ENCODE measurements at regions not wholly inside any gene's neighbourhood (a gene's known extent, or its start where the extent isn't known, plus 50 kb on each side); places are given as distances from the start of the nearest gene placed in this dataset.

DNA sequence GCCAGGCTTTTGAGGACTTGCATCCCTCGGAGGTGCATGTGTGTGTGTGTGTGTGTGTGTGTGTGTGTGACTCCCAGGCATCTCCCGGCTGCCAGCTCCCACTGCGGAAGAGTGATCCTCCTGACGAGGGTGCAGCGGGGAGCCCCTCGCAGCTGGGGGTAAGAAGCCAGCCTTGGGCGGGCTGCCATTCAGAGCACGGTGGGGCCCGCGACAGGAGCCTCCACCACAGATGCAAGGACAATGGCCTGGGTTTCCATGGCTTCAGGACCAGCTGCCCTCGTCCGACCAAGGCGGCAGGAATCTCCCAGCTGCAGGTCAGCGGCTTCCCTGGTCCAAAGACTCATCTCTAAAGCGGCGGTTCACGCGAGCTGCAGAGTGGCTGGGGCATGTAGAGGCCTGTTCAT, 908.5 kb downstream of the BRD1 start:
- DNase-seq (ENCODE audit: low read depth, low spot score) (no peak), ATAC-seq (no peak)
- CTCF ChIA-PET = no interaction called here
- peaks cover 4% of the 10 kb centered on the region for H3K27me3 ChIP-seq (ENCODE audit: insufficient read depth, low read length)
- no peaks in the 10 kb centered on the region for H4K20me1 ChIP-seq (ENCODE audit: insufficient read depth)
- TF ChIP-seq REST (IDR thresholded peaks at IDR 0.05; ENCODE audit: low read depth) (no peak), TCF7L2 (IDR thresholded peaks at IDR 0.05; ENCODE audit: borderline replicate concordance, extremely low read depth, insufficient read depth, insufficient read length) (no peak), SP1 (IDR thresholded peaks at IDR 0.05; ENCODE audit: low read depth) (no peak), RAD21 (IDR thresholded peaks at IDR 0.05; ENCODE audit: low read depth) (no peak), EZH2 (IDR thresholded peaks at IDR 0.05) (no peak), YY1 (IDR thresholded peaks at IDR 0.05; ENCODE audit: extremely low read depth, insufficient replicate concordance, low read depth, low read length) (no peak), ZFX (IDR thresholded peaks at IDR 0.05) (no peak), SIN3A (IDR thresholded peaks at IDR 0.05; ENCODE audit: low read depth) (no peak), FOSL1 (IDR thresholded peaks at IDR 0.05; ENCODE audit: low read depth) (no peak), ELF1 (IDR thresholded peaks at IDR 0.05; ENCODE audit: borderline replicate concordance, low read depth) (no peak), POLR2AphosphoS5 (IDR thresholded peaks at IDR 0.05; ENCODE audit: low read depth, low read length) (no peak), ATF3 (IDR thresholded peaks at IDR 0.05) (no peak), EGR1 (IDR thresholded peaks at IDR 0.05; ENCODE audit: low read depth) (no peak), SRF (IDR thresholded peaks at IDR 0.05; ENCODE audit: low read depth) (no peak), JUND (IDR thresholded peaks at IDR 0.05) (no peak)
- TF ChIP-seq, protein P1, sequence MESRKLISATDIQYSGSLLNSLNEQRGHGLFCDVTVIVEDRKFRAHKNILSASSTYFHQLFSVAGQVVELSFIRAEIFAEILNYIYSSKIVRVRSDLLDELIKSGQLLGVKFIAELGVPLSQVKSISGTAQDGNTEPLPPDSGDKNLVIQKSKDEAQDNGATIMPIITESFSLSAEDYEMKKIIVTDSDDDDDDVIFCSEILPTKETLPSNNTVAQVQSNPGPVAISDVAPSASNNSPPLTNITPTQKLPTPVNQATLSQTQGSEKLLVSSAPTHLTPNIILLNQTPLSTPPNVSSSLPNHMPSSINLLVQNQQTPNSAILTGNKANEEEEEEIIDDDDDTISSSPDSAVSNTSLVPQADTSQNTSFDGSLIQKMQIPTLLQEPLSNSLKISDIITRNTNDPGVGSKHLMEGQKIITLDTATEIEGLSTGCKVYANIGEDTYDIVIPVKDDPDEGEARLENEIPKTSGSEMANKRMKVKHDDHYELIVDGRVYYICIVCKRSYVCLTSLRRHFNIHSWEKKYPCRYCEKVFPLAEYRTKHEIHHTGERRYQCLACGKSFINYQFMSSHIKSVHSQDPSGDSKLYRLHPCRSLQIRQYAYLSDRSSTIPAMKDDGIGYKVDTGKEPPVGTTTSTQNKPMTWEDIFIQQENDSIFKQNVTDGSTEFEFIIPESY (IDR thresholded peaks at IDR 0.05; ENCODE audit: extremely low read depth, insufficient replicate concordance, low read length) = no peak
- TF ChIP-seq, protein P2, sequence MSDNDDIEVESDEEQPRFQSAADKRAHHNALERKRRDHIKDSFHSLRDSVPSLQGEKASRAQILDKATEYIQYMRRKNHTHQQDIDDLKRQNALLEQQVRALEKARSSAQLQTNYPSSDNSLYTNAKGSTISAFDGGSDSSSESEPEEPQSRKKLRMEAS (IDR thresholded peaks at IDR 0.05) = no peak
- TF ChIP-seq, protein P3, sequence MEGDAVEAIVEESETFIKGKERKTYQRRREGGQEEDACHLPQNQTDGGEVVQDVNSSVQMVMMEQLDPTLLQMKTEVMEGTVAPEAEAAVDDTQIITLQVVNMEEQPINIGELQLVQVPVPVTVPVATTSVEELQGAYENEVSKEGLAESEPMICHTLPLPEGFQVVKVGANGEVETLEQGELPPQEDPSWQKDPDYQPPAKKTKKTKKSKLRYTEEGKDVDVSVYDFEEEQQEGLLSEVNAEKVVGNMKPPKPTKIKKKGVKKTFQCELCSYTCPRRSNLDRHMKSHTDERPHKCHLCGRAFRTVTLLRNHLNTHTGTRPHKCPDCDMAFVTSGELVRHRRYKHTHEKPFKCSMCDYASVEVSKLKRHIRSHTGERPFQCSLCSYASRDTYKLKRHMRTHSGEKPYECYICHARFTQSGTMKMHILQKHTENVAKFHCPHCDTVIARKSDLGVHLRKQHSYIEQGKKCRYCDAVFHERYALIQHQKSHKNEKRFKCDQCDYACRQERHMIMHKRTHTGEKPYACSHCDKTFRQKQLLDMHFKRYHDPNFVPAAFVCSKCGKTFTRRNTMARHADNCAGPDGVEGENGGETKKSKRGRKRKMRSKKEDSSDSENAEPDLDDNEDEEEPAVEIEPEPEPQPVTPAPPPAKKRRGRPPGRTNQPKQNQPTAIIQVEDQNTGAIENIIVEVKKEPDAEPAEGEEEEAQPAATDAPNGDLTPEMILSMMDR (IDR thresholded peaks at IDR 0.05 in 2 of 3, conservative IDR thresholded peaks at IDR 0.05 in 1 of 3; ENCODE audit: borderline replicate concordance in 1 of 3, insufficient read depth in 1 of 3, low read depth in 2 of 3, low read length in 2 of 3) = no peak
- POLR2A ChIA-PET = no interaction called here
- H2AFZ ChIP-seq (ENCODE audit: low read depth, low read length, poor library complexity, severe bottlenecking) = no peak overlapping the region
- no peak overlapping the region for H3K27ac ChIP-seq (ENCODE audit: low read depth, low read length)
- H3K79me2 ChIP-seq (ENCODE audit: insufficient read depth, low read length) = no peaks in the 10 kb centered on the region
- intact Hi-C loops (cut with micrococcal nuclease) = no loop called here
- H3K9me3 ChIP-seq (ENCODE audit: control insufficient read depth in 1 of 2, insufficient read depth in 1 of 2, low read depth in 1 of 2, low read length in 2 of 2) = no peaks in the 10 kb centered on the region
- H3K9me2 ChIP-seq (ENCODE audit: insufficient read depth) = no peaks in the 10 kb centered on the region
- no peaks in the 10 kb centered on the region for H3K36me3 ChIP-seq (ENCODE audit: control insufficient read depth in 1 of 2, insufficient read depth in 2 of 2, low read length in 2 of 2)
- BruUV-seq (replicated peaks) = no TSS peak
- no peak overlapping the region for H3K4me2 ChIP-seq (ENCODE audit: low read length)
- RAD21 ChIA-PET (ENCODE audit: low non-redundant PET in 1 of 2, low total read pairs in 2 of 2, uncharacterized antibody in 2 of 2, unreplicated experiment in 2 of 2) = no interaction called here
- no peak overlapping the region for H3K4me3 ChIP-seq (replicated peaks in 1 of 2; ENCODE audit: low read depth in 1 of 2, low read length in 2 of 2)
- no peak overlapping the region for H3K9ac ChIP-seq (ENCODE audit: low read length)
- no peaks in the 10 kb centered on the region for H3K4me1 ChIP-seq (ENCODE audit: control insufficient read depth in 1 of 2, insufficient read depth in 2 of 2, low read length in 2 of 2)
